ENCODE measurements at regions not wholly inside any gene's neighbourhood (a gene's known extent, or its start where the extent isn't known, plus 50 kb on each side); places are given as distances from the start of the nearest gene placed in this dataset.

- TF ChIP-seq MAFF (IDR thresholded peaks at IDR 0.05; ENCODE audit: low read length) (no peak), SP1 (CRISPR knock-in tag; IDR thresholded peaks at IDR 0.05) (no peak), FOXO4 (CRISPR knock-in tag; IDR thresholded peaks at IDR 0.05) (no peak), POLR2A (conservative IDR thresholded peaks at IDR 0.05) (no peak), MEIS2 (IDR thresholded peaks at IDR 0.05; ENCODE audit: partially characterized antibody) (no peak), RBFOX2 (IDR thresholded peaks at IDR 0.05; ENCODE audit: low read depth, low read length) (no peak), CCNT2 (IDR thresholded peaks at IDR 0.05; ENCODE audit: borderline replicate concordance, extremely low read depth, insufficient read length, low read depth, low read length) (no peak), CTCF (IDR thresholded peaks at IDR 0.05 in 2 of 3, conservative IDR thresholded peaks at IDR 0.05 in 1 of 3; ENCODE audit: insufficient read depth in 2 of 3, low read depth in 1 of 3, low read length in 3 of 3) (no peak), ZFP91 (CRISPR knock-in tag; IDR thresholded peaks at IDR 0.05) (no peak), TOE1 (IDR thresholded peaks at IDR 0.05; ENCODE audit: borderline replicate concordance) (no peak), TOE1 (CRISPR knock-in tag; IDR thresholded peaks at IDR 0.05; ENCODE audit: borderline replicate concordance, low read depth) (no peak), REST (IDR thresholded peaks at IDR 0.05; ENCODE audit: borderline replicate concordance) (no peak), REST (CRISPR knock-in tag; IDR thresholded peaks at IDR 0.05; ENCODE audit: low read depth) (no peak)
Observed at GRCh38 chr12:56866493-56866892, 67.7 kb downstream of the SDR9C7 start.
